ENCODE measurements at regions not wholly inside any gene's neighbourhood (a gene's known extent, or its start where the extent isn't known, plus 50 kb on each side); places are given as distances from the start of the nearest gene placed in this dataset.

DNA sequence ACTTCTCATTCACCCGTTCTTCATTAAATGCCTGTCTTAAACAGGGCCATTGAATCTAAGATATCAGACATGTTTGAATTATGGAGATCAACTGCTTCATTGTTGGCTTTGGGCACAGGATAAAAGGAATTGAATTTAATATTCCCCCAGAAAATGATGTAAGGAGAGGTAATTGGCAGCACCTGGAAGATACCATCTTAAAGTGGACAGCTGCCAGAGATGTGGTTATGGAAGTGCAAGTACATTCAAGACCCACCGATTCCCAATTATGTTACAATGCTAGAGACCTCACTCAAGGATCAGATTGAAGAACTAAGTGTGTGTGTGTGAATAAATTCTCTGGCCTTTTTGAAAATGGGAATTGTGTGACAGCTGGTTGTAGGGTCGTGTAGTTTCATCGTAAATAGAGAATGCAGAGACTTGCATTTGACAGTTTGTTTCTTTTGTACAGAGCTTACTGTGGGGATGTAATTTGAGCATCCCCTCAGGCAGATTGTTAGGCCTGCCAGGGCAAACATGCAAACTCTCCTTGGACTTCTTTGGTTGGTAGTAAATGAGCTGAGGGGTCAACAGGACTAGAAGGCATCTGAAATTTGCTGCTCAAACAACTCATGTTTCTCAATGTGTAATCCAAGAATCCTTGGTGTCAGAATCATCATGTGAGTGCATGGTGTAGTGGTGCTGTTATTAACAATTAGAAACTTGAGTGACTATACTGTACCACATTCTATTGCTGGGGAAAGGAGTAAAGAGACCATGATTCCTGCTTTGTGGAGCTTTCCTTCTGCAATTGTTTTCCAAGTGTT lies 359.2 kb upstream of the THRB start:
- Histone ChIP-seq H3K36me3 (ENCODE audit: low read depth, missing control alignments) (no peaks in the 10 kb centered on the region), H3K27ac (no peak overlapping the region), H3K27me3 (no peaks in the 10 kb centered on the region), H3K9me3 (no peaks in the 10 kb centered on the region), H3K4me3 (no peak overlapping the region), H3K4me1 (no peaks in the 10 kb centered on the region)
- no peak for DNase-seq
- intact Hi-C loops (cut with DNase I; ENCODE audit: low total_unique reads) = no loop called here
- 53 to 55% methylated on average over 4 of the region's 4 CpGs for WGBS, 2 donors
- TF ChIP-seq CTCF (IDR thresholded peaks at IDR 0.05) (no peak), POLR2A (IDR thresholded peaks at IDR 0.05) (no peak)

- no peak overlapping the region for H3K27ac ChIP-seq
- 63 to 68% methylated on average over 4 of the region's 4 CpGs for WGBS, 2 donors
- DNase-seq = no peak
- H3K4me1 ChIP-seq = no peaks in the 10 kb centered on the region
- intact Hi-C loops (cut with DNase I; ENCODE audit: low total_unique reads) = no loop called here
- no peaks in the 10 kb centered on the region for H3K27me3 ChIP-seq
- H3K9me3 ChIP-seq = no peaks in the 10 kb centered on the region
- H3K4me3 ChIP-seq = no peak overlapping the region
- H3K36me3 ChIP-seq (ENCODE audit: low read depth, missing control alignments) = no peaks in the 10 kb centered on the region
- TF ChIP-seq POLR2A (IDR thresholded peaks at IDR 0.05) (no peak), CTCF (IDR thresholded peaks at IDR 0.05) (no peak)
These were observed 360.1 kb upstream of the THRB start for GRCh38 chr3:24854748-24855147.

GRCh38 chr3:24857945-24858344 lies 363.3 kb upstream of the THRB start:
- intact Hi-C loops (cut with DNase I; ENCODE audit: low total_unique reads) = no loop called here
- no peak overlapping the region for H3K4me3 ChIP-seq
- no peak for DNase-seq

GRCh38 chr3:24863215-24863614 lies 368.6 kb upstream of the THRB start:
- no peak overlapping the region for H3K4me3 ChIP-seq
- H3K27me3 ChIP-seq = no peaks in the 10 kb centered on the region
- H3K36me3 ChIP-seq (ENCODE audit: low read depth, missing control alignments) = no peaks in the 10 kb centered on the region
- H3K4me1 ChIP-seq = no peaks in the 10 kb centered on the region
- TF ChIP-seq POLR2A (IDR thresholded peaks at IDR 0.05) (no peak), CTCF (IDR thresholded peaks at IDR 0.05) (no peak)
- no peaks in the 10 kb centered on the region for H3K9me3 ChIP-seq
- DNase-seq = no peak
- no peak overlapping the region for H3K27ac ChIP-seq
- 61 to 68% methylated on average over 5 of the region's 5 CpGs for WGBS, 2 donors
- intact Hi-C loops (cut with DNase I; ENCODE audit: low total_unique reads) = no loop called here

More at GRCh38 chr3:24857945-24858344, 363.3 kb upstream of the THRB start:
- H3K4me1 ChIP-seq = no peaks in the 10 kb centered on the region
- TF ChIP-seq POLR2A (IDR thresholded peaks at IDR 0.05) (no peak), CTCF (IDR thresholded peaks at IDR 0.05) (no peak)
- no peaks in the 10 kb centered on the region for H3K9me3 ChIP-seq
- WGBS, 2 donors = 83 to 90% methylated on average over 1 of the region's 1 CpG
- H3K27ac ChIP-seq = no peak overlapping the region
- no peaks in the 10 kb centered on the region for H3K36me3 ChIP-seq (ENCODE audit: low read depth, missing control alignments)
- no peaks in the 10 kb centered on the region for H3K27me3 ChIP-seq

GRCh38 chr3:24867783-24868182 lies 373.1 kb upstream of the THRB start:
- Histone ChIP-seq H3K9me3 (no peaks in the 10 kb centered on the region), H3K27ac (no peak overlapping the region), H3K4me1 (no peaks in the 10 kb centered on the region), H3K27me3 (no peaks in the 10 kb centered on the region), H3K36me3 (ENCODE audit: low read depth, missing control alignments) (no peaks in the 10 kb centered on the region), H3K4me3 (no peak overlapping the region)
- no peak for DNase-seq
- intact Hi-C loops (cut with DNase I; ENCODE audit: low total_unique reads) = no loop called here
- no peak for TF ChIP-seq POLR2A (IDR thresholded peaks at IDR 0.05)
- TF ChIP-seq CTCF (IDR thresholded peaks at IDR 0.05) = no peak
- whole genome bisulfite sequencing, 2 donors = 83 to 85% methylated on average over 4 of the region's 4 CpGs

All from testis (tissue), 2 donors.